ENCODE measurements at regions not wholly inside any gene's neighbourhood (a gene's known extent, or its start where the extent isn't known, plus 50 kb on each side); places are given as distances from the start of the nearest gene placed in this dataset.
A peak's percentile ranks its signal among the peaks of the same experiment; 100 is the strongest.

DNA sequence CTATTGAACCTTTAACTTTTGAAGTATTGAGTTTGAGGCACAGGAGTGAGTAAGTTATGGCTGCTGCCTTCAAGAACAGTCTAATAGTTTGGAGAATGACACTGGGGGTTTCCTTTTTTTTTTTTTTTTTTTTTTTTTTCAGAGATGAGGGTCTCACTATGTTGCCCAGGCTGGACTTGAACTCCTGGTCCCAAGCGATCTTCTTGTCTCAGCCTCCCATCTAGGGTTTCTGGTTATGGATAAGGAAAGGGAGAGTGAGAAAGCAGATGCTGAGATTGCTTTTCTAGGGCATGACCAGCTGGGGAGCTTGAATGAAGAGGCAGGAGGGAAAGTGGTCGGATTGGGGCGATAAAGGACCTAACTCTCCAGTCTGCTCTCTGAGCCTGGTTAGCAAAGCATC is 59.9 kb upstream of the BTRC start:
- H3K4me3 Mint-ChIP-seq: no peak overlapping the region
- TF ChIP-seq, protein P1, sequence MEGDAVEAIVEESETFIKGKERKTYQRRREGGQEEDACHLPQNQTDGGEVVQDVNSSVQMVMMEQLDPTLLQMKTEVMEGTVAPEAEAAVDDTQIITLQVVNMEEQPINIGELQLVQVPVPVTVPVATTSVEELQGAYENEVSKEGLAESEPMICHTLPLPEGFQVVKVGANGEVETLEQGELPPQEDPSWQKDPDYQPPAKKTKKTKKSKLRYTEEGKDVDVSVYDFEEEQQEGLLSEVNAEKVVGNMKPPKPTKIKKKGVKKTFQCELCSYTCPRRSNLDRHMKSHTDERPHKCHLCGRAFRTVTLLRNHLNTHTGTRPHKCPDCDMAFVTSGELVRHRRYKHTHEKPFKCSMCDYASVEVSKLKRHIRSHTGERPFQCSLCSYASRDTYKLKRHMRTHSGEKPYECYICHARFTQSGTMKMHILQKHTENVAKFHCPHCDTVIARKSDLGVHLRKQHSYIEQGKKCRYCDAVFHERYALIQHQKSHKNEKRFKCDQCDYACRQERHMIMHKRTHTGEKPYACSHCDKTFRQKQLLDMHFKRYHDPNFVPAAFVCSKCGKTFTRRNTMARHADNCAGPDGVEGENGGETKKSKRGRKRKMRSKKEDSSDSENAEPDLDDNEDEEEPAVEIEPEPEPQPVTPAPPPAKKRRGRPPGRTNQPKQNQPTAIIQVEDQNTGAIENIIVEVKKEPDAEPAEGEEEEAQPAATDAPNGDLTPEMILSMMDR (IDR thresholded peaks at IDR 0.05): no peak
- no peak for TF ChIP-seq EZH2phosphoT487 (IDR thresholded peaks at IDR 0.05)
- no peak for TF ChIP-seq EZH2 (IDR thresholded peaks at IDR 0.05)
- no peak overlapping the region for H3K9ac ChIP-seq
- H3F3A ChIP-seq (ENCODE audit: low read depth): peaks cover 19% of the 10 kb centered on the region
- H3K27ac Mint-ChIP-seq: no peak overlapping the region
- no peak for DNase-seq (ENCODE audit: low spot score)
- H3K4me1 Mint-ChIP-seq: peaks cover 34% of the 10 kb centered on the region
- no peaks in the 10 kb centered on the region for H3K79me2 ChIP-seq (ENCODE audit: low read depth)
- H3K27ac ChIP-seq: no peak overlapping the region
- peaks cover 99% of the 10 kb centered on the region for H3K27me3 ChIP-seq
- no peak overlapping the region for H2AFZ ChIP-seq (replicated peaks)
- no peaks in the 10 kb centered on the region for H3K9me3 ChIP-seq (ENCODE audit: low read depth)
- peaks cover 33% of the 10 kb centered on the region for H3K4me1 ChIP-seq
- no peak overlapping the region for H3K4me2 ChIP-seq
- no peaks in the 10 kb centered on the region for H3K36me3 Mint-ChIP-seq
- H3K9me3 Mint-ChIP-seq: no peaks in the 10 kb centered on the region
- H4K20me1 ChIP-seq (ENCODE audit: low read depth): peaks cover 22% of the 10 kb centered on the region
- no peaks in the 10 kb centered on the region for H3K36me3 ChIP-seq
- H3K4me3 ChIP-seq: no peak overlapping the region
- H3K27me3 Mint-ChIP-seq (ENCODE audit: insufficient read depth, low read depth): peaks cover 65% of the 10 kb centered on the region

GRCh38 chr10:101295261-101295660 is 58.7 kb upstream of the BTRC start:
- no peak overlapping the region for H3K4me2 ChIP-seq
- Mint-ChIP-seq H3K4me3 (no peak overlapping the region), H3K4me1 (peaks cover 25% of the 10 kb centered on the region), H3K27me3 (ENCODE audit: insufficient read depth, low read depth) (peaks cover 60% of the 10 kb centered on the region), H3K9me3 (no peaks in the 10 kb centered on the region), H3K27ac (no peak overlapping the region), H3K36me3 (no peaks in the 10 kb centered on the region)
- H3K9ac ChIP-seq: no peak overlapping the region
- no peak overlapping the region for H3K4me3 ChIP-seq
- peaks cover 30% of the 10 kb centered on the region for H3K4me1 ChIP-seq
- H3K27me3 ChIP-seq: peaks cover 99% of the 10 kb centered on the region
- no peaks in the 10 kb centered on the region for H3K36me3 ChIP-seq
- no peaks in the 10 kb centered on the region for H3K9me3 ChIP-seq (ENCODE audit: low read depth)
- no peaks in the 10 kb centered on the region for H3K79me2 ChIP-seq (ENCODE audit: low read depth)
- peaks cover 15% of the 10 kb centered on the region for H4K20me1 ChIP-seq (ENCODE audit: low read depth)
- peaks cover 19% of the 10 kb centered on the region for H3F3A ChIP-seq (ENCODE audit: low read depth)
- DNase-seq (ENCODE audit: low spot score): no peak
- no peak overlapping the region for H3K27ac ChIP-seq
- H2AFZ ChIP-seq (replicated peaks): no peak overlapping the region
- TF ChIP-seq EZH2 (IDR thresholded peaks at IDR 0.05) (no peak), EZH2phosphoT487 (IDR thresholded peaks at IDR 0.05) (no peak)
- TF ChIP-seq, protein P1 (IDR thresholded peaks at IDR 0.05): no peak

GRCh38 chr10:101297901-101298486 is 56.0 kb upstream of the BTRC start:
- H3K9ac ChIP-seq: no peak overlapping the region
- Mint-ChIP-seq H3K27me3 (ENCODE audit: insufficient read depth, low read depth) (peaks cover 55% of the 10 kb centered on the region), H3K9me3 (no peaks in the 10 kb centered on the region), H3K4me3 (no peak overlapping the region), H3K36me3 (no peaks in the 10 kb centered on the region), H3K27ac (peak overlapping the region; percentile 42), H3K4me1 (peaks cover 19% of the 10 kb centered on the region)
- no peak overlapping the region for H3K4me2 ChIP-seq
- no peaks in the 10 kb centered on the region for H3K79me2 ChIP-seq (ENCODE audit: low read depth)
- peaks cover 5% of the 10 kb centered on the region for H4K20me1 ChIP-seq (ENCODE audit: low read depth)
- H3K36me3 ChIP-seq: no peaks in the 10 kb centered on the region
- H2AFZ ChIP-seq (replicated peaks): no peak overlapping the region
- TF ChIP-seq, protein P1 (IDR thresholded peaks at IDR 0.05): peak; percentile 92
- TF ChIP-seq EZH2phosphoT487 (IDR thresholded peaks at IDR 0.05): no peak
- peak; percentile 42 for TF ChIP-seq EZH2 (IDR thresholded peaks at IDR 0.05)
- H3F3A ChIP-seq (ENCODE audit: low read depth): peaks cover 7% of the 10 kb centered on the region
- peak; percentile 84 for DNase-seq (ENCODE audit: low spot score)
- peaks cover 15% of the 10 kb centered on the region for H3K4me1 ChIP-seq
- H3K4me3 ChIP-seq: no peak overlapping the region
- H3K27ac ChIP-seq: no peak overlapping the region
- H3K27me3 ChIP-seq: peaks cover 95% of the 10 kb centered on the region
- H3K9me3 ChIP-seq (ENCODE audit: low read depth): no peaks in the 10 kb centered on the region

Measured in neural progenitor cell (in vitro differentiated cells).